ENCODE measurements at regions not wholly inside any gene's neighbourhood (a gene's known extent, or its start where the extent isn't known, plus 50 kb on each side); places are given as distances from the start of the nearest gene placed in this dataset.

DNA sequence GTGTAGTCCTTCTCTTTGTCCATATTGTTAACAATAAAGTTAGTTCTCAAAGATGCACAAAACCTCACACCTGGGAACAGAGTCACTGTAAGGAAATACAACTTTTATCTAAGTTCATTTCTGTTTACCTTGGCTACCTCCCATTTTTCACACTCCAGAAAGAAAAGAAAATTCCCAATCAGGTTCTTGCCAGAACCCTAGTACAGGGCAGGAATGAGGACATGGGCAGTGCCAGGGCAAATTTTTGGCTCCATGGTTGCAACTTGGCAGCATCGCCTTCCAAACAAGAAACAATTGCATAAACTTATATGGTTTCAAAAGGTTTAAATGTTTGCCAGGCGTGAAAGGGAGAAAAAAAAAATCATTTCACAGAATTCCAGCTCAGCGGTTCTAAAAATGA is 296.3 kb upstream of the PRKD1 start:
- TF ChIP-seq, protein P1, sequence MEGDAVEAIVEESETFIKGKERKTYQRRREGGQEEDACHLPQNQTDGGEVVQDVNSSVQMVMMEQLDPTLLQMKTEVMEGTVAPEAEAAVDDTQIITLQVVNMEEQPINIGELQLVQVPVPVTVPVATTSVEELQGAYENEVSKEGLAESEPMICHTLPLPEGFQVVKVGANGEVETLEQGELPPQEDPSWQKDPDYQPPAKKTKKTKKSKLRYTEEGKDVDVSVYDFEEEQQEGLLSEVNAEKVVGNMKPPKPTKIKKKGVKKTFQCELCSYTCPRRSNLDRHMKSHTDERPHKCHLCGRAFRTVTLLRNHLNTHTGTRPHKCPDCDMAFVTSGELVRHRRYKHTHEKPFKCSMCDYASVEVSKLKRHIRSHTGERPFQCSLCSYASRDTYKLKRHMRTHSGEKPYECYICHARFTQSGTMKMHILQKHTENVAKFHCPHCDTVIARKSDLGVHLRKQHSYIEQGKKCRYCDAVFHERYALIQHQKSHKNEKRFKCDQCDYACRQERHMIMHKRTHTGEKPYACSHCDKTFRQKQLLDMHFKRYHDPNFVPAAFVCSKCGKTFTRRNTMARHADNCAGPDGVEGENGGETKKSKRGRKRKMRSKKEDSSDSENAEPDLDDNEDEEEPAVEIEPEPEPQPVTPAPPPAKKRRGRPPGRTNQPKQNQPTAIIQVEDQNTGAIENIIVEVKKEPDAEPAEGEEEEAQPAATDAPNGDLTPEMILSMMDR (conservative IDR thresholded peaks at IDR 0.05; ENCODE audit: low read length): no peak
- no peak for DNase-seq (ENCODE audit: low read depth)
- H3K4me3 ChIP-seq (ENCODE audit: low read length): no peak overlapping the region

DNA sequence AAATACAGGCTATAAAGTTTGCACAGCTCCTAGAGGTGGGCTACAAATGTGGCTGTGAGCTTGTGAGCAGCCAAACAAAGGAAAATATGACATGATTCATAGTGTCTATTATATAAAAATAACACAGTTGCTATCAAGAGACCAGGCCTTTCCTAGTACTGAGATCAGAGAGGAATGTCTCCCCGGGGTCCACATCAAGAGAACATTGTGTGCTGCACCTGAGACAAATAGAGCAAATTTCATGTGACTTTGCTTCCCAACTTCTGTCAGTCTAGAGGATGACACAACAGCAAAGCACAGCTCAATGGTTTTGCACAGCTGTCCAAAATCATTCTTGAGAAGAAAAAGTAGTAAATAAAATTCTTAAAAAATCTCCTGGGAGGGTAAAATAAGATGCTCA is 297.5 kb upstream of the PRKD1 start:
- DNase-seq (ENCODE audit: low read depth): no peak
- H3K4me3 ChIP-seq (ENCODE audit: low read length): no peak overlapping the region
- TF ChIP-seq, protein P1 (conservative IDR thresholded peaks at IDR 0.05; ENCODE audit: low read length): no peak

DNA sequence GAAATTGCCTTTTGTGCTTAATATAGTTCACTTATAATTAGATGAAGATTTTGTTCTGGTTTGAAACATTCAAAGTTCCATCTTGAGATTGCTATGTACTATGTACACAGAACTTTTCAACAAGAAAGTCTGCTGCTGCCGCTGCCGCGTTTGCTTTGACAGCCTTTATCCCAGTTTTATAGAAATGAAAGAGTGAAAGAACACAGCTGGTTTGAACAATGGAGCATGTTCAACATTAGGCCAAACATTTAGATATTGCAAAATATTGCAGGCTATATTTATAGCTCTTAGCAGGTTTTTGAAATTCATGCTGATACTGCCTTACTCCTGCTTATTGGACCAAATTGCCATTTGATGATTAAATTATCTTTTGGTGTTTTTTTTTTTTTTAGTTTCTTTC is 299.8 kb upstream of the PRKD1 start:
- peak; percentile 39 for DNase-seq (ENCODE audit: low read depth)
- TF ChIP-seq, protein P1 (conservative IDR thresholded peaks at IDR 0.05; ENCODE audit: low read length): no peak
- H3K4me3 ChIP-seq (ENCODE audit: low read length): no peak overlapping the region

DNA sequence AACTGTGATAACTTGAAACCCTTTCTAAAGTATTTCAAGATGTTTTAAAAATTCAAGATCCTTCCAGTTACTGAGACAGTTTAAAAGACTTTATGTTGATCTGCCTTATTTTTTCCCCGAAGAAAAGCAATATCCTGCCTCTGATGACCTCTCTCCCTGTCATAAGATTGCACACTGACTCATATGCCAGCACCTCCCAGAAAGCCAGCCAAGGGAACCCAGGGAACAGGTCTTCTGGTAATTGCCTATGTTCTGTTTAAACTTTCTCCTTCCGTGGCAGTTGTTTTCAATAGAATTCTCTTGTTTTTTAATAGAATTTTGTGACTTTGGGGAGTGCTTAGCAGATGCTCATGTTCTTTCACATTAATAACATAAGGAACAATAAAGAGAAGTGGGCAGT is 300.2 kb upstream of the PRKD1 start:
- H3K4me3 ChIP-seq (ENCODE audit: low read length): no peak overlapping the region
- TF ChIP-seq, protein P1 (conservative IDR thresholded peaks at IDR 0.05; ENCODE audit: low read length): no peak
- DNase-seq (ENCODE audit: low read depth): peak; percentile 58

DNA sequence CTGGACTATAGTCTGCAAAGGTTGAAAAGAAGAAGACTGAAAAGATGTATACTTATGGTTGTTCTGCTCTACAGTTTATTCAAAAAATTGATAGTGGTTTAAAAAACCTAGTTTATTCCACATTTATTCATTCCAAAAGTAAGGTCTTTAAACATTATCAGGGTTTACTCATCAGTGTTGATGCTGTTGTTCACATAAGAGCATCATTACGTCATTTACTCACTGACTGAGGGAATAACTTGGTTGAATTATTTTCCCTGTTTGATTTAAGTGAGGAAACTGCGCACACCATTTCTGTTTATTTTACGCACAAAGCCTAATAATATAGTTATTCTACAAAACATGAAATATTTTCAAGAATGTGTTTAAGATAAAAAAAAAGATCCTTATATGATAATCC is 303.1 kb upstream of the PRKD1 start:
- DNase-seq (ENCODE audit: low read depth): no peak
- TF ChIP-seq, protein P1 (conservative IDR thresholded peaks at IDR 0.05; ENCODE audit: low read length): no peak
- H3K4me3 ChIP-seq (ENCODE audit: low read length): no peak overlapping the region

DNA sequence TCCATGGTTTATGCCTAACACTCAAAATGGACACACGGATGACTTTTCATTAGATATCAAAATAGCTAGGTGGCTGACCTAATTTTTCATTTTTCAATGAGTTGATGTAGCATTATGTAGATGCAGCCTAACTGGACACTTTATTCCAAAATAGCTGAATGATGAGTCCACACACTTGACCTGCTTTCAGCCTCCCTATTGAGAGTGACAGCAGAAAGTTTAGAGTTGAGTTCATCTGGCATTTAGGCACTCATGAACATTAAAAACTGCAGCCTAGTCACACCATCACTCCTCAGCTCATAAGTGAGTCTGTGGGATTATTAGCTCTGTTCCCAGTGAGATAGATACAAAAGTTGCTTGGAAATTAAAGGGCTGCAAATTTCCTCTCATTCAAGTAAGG is 307.3 kb upstream of the PRKD1 start:
- no peak overlapping the region for H3K4me3 ChIP-seq (ENCODE audit: low read length)
- TF ChIP-seq, protein P1 (conservative IDR thresholded peaks at IDR 0.05; ENCODE audit: low read length): no peak
- DNase-seq (ENCODE audit: low read depth): no peak

DNA sequence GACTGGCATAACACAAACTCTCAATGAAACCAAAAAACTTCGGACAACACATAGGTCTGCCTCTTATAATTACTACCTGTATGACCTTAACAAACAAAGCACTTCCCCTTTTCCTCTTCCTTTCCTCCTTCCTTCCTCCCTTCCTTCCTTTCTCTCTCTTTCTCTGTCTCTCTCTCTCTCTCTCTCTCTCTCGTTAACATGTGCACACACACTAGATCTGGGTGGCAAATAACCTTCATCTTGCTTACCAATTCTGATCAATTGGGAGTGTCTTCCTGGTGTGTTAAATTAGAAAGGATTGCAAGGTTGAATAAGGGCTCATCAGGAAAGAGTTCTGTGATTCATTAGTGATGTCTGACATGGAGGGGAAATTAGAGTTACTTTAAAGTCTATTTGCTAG is 307.8 kb upstream of the PRKD1 start:
- no peak overlapping the region for H3K4me3 ChIP-seq (ENCODE audit: low read length)
- TF ChIP-seq, protein P1 (conservative IDR thresholded peaks at IDR 0.05; ENCODE audit: low read length): no peak
- no peak for DNase-seq (ENCODE audit: low read depth)
